ENCODE measurements at regions not wholly inside any gene's neighbourhood (a gene's known extent, or its start where the extent isn't known, plus 50 kb on each side); places are given as distances from the start of the nearest gene placed in this dataset.

DNA sequence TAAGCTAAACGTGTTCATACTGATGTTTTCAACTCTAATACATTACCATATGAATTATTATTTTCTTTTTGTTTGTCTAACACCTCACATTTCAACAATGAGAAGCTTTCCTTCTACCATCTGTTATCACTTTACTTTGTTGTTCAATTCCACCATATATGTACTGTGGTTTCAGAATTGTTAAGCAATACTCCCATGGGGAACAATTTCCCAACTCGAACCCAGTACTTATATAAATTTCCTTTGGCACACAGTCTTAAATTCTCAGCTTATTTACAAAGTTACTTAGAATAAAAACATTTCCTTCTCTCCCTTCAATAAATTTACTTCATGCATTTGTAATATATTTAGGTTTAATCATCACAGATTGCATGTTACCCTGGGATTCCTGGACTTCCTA is 1764.4 kb downstream of the OTOL1 start:
- Histone ChIP-seq H3K4me3 (replicated peaks in 1 of 4; ENCODE audit: control extremely low read depth in 1 of 4, insufficient read depth in 1 of 4, low read depth in 3 of 4, low read length in 4 of 4) (no peak overlapping the region), H3K4me2 (ENCODE audit: extremely low read depth, insufficient read depth, low read length) (no peak overlapping the region), H3K79me2 (ENCODE audit: control insufficient read depth, insufficient read depth, low read length) (no peaks in the 10 kb centered on the region), H4K20me1 (ENCODE audit: control insufficient read depth, extremely low read depth, insufficient read depth, low read length) (no peaks in the 10 kb centered on the region), H2AFZ (ENCODE audit: low read length) (no peak overlapping the region), H3K4me1 (ENCODE audit: control insufficient read depth, extremely low read depth, insufficient read depth, low read length) (no peaks in the 10 kb centered on the region), H3K36me3 (ENCODE audit: control insufficient read depth, insufficient read depth, low read length) (no peaks in the 10 kb centered on the region), H3K9ac (ENCODE audit: insufficient read depth, low read length) (no peak overlapping the region), H3K27me3 (ENCODE audit: control insufficient read depth, insufficient read depth, low read length) (no peaks in the 10 kb centered on the region), H3K27ac (ENCODE audit: insufficient read depth, low read length) (no peak overlapping the region), H3K9me3 (ENCODE audit: control insufficient read depth, insufficient read depth, low read depth, low read length) (no peaks in the 10 kb centered on the region)
- TF ChIP-seq, protein P1, sequence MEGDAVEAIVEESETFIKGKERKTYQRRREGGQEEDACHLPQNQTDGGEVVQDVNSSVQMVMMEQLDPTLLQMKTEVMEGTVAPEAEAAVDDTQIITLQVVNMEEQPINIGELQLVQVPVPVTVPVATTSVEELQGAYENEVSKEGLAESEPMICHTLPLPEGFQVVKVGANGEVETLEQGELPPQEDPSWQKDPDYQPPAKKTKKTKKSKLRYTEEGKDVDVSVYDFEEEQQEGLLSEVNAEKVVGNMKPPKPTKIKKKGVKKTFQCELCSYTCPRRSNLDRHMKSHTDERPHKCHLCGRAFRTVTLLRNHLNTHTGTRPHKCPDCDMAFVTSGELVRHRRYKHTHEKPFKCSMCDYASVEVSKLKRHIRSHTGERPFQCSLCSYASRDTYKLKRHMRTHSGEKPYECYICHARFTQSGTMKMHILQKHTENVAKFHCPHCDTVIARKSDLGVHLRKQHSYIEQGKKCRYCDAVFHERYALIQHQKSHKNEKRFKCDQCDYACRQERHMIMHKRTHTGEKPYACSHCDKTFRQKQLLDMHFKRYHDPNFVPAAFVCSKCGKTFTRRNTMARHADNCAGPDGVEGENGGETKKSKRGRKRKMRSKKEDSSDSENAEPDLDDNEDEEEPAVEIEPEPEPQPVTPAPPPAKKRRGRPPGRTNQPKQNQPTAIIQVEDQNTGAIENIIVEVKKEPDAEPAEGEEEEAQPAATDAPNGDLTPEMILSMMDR (conservative IDR thresholded peaks at IDR 0.05 in 1 of 2, IDR thresholded peaks at IDR 0.05 in 1 of 2; ENCODE audit: low read depth in 1 of 2, low read length in 2 of 2) = no peak
- no peak for DNase-seq (ENCODE audit: low read depth in 2 of 2)

DNA sequence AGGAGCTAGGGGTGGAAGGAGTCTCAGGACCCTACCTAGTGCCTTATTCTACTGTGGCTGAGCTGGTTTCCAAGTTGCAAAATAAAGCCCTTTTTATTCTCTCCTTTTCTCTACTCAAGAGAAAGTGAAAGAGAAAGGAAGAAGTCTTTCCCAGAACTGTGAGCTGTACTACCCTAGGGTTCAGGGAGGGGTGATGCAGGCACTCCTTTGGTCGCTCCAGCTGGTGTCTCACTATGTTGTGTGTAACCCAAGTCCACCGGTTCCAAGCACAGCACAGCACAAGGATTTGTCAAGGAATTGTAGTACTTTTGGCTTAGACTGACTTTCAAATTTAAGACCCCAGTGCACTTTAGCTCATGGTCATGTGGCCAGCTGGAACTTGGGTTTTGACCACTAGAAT is 1721.7 kb downstream of the OTOL1 start:
- H3K4me3 ChIP-seq (replicated peaks in 1 of 4; ENCODE audit: control extremely low read depth in 1 of 4, insufficient read depth in 1 of 4, low read depth in 3 of 4, low read length in 4 of 4) = no peak overlapping the region
- no peaks in the 10 kb centered on the region for H4K20me1 ChIP-seq (ENCODE audit: control insufficient read depth, extremely low read depth, insufficient read depth, low read length)
- DNase-seq (ENCODE audit: low read depth in 2 of 2) = no peak
- H3K9ac ChIP-seq (ENCODE audit: insufficient read depth, low read length) = no peak overlapping the region
- H3K27me3 ChIP-seq (ENCODE audit: control insufficient read depth, insufficient read depth, low read length) = no peaks in the 10 kb centered on the region
- no peaks in the 10 kb centered on the region for H3K4me1 ChIP-seq (ENCODE audit: control insufficient read depth, extremely low read depth, insufficient read depth, low read length)
- H2AFZ ChIP-seq (ENCODE audit: low read length) = no peak overlapping the region
- H3K27ac ChIP-seq (ENCODE audit: insufficient read depth, low read length) = no peak overlapping the region
- no peaks in the 10 kb centered on the region for H3K79me2 ChIP-seq (ENCODE audit: control insufficient read depth, insufficient read depth, low read length)
- H3K36me3 ChIP-seq (ENCODE audit: control insufficient read depth, insufficient read depth, low read length) = no peaks in the 10 kb centered on the region
- H3K9me3 ChIP-seq (ENCODE audit: control insufficient read depth, insufficient read depth, low read depth, low read length) = no peaks in the 10 kb centered on the region
- no peak for TF ChIP-seq EZH2 (IDR thresholded peaks at IDR 0.05; ENCODE audit: low read length, missing control alignments)
- TF ChIP-seq, protein P1 (conservative IDR thresholded peaks at IDR 0.05 in 1 of 2, IDR thresholded peaks at IDR 0.05 in 1 of 2; ENCODE audit: low read depth in 1 of 2, low read length in 2 of 2) = no peak
- H3K4me2 ChIP-seq (ENCODE audit: extremely low read depth, insufficient read depth, low read length) = no peak overlapping the region

DNA sequence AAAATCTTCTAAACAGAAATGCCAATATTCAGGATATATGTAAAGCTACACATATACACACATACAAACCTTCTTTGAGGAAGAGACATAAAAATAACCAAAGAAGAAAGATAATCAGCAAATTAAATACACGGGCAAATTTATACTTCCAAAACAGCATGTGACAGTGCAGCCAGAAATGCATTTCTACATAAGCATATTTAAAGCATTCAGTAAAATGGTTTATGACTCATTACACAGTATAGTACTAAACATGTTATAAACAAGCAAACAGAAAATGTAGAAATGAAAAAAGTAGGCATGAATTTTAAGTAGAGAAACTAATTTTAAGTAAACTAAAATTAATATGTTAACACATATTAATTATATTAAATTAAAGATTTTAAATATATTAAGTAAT is 1717.2 kb downstream of the OTOL1 start:
- Histone ChIP-seq H4K20me1 (ENCODE audit: control insufficient read depth, extremely low read depth, insufficient read depth, low read length) (no peaks in the 10 kb centered on the region), H3K9me3 (ENCODE audit: control insufficient read depth, insufficient read depth, low read depth, low read length) (no peaks in the 10 kb centered on the region), H2AFZ (ENCODE audit: low read length) (no peak overlapping the region), H3K79me2 (ENCODE audit: control insufficient read depth, insufficient read depth, low read length) (no peaks in the 10 kb centered on the region), H3K4me2 (ENCODE audit: extremely low read depth, insufficient read depth, low read length) (no peak overlapping the region), H3K27me3 (ENCODE audit: control insufficient read depth, insufficient read depth, low read length) (no peaks in the 10 kb centered on the region), H3K4me1 (ENCODE audit: control insufficient read depth, extremely low read depth, insufficient read depth, low read length) (no peaks in the 10 kb centered on the region), H3K4me3 (replicated peaks in 1 of 4; ENCODE audit: control extremely low read depth in 1 of 4, insufficient read depth in 1 of 4, low read depth in 3 of 4, low read length in 4 of 4) (no peak overlapping the region), H3K9ac (ENCODE audit: insufficient read depth, low read length) (no peak overlapping the region), H3K36me3 (ENCODE audit: control insufficient read depth, insufficient read depth, low read length) (no peaks in the 10 kb centered on the region), H3K27ac (ENCODE audit: insufficient read depth, low read length) (no peak overlapping the region)
- TF ChIP-seq, protein P1 (conservative IDR thresholded peaks at IDR 0.05 in 1 of 2, IDR thresholded peaks at IDR 0.05 in 1 of 2; ENCODE audit: low read depth in 1 of 2, low read length in 2 of 2) = no peak
- TF ChIP-seq EZH2 (IDR thresholded peaks at IDR 0.05; ENCODE audit: low read length, missing control alignments) = no peak
- DNase-seq (ENCODE audit: low read depth in 2 of 2) = no peak
